IMR-90 (cell line): ENCODE measurements at regions not wholly inside any gene's neighbourhood (a gene's known extent, or its start where the extent isn't known, plus 50 kb on each side); places are given as distances from the start of the nearest gene placed in this dataset.

ENCODE experiments used
- ATAC-seq: fragments of 200-7000 bp; cut with Tn5 transposase; 2 replicates; pipeline ENCODE4 v1.9.1; 2020; ENCODE audit warnings: low read depth, mild to moderate bottlenecking, moderate library complexity
- BruUV-seq: library from RNA; stranded (reverse); fragments of 400-500 nt; replicated peaks from 2 replicates; lab custom pipeline; 2021; lab: Mats Ljungman, UMichigan
- CTCF ChIA-PET: fragments of 300-600 bp; formaldehyde crosslinking; extraction: SDS; loops from one replicate; lab custom pipeline; 2021; ENCODE audit warnings: antibody characterized with exemption; lab: Yijun Ruan, JAX
- POLR2A ChIA-PET: fragments of 300-600 bp; sonication (Branson Sonifier 250); formaldehyde crosslinking; loops from one replicate; lab custom pipeline; 2022; ENCODE audit warnings: antibody characterized with exemption; ENCODE audit not compliant: unreplicated experiment; lab: Charles Lee
- DNase-seq: peaks from one replicate; pipeline ENCODE4 v3.0.0; 2013
- H2AFZ ChIP-seq: replicated peaks from 2 replicates; pipeline ENCODE3; 2013; ENCODE audit warnings: low read length, mild to moderate bottlenecking; ENCODE audit not compliant: poor library complexity
- H2AK5ac ChIP-seq: 2 replicates; pipeline ENCODE4 v1.6.1; 2013; ENCODE audit warnings: low read depth, low read length, inconsistent platforms
- H2AK9ac ChIP-seq: replicated peaks from 2 replicates; pipeline ENCODE3; 2013; ENCODE audit warnings: mild to moderate bottlenecking, low read depth, low read length, moderate library complexity; ENCODE audit not compliant: poor library complexity
- H2BK120ac ChIP-seq: 2 replicates; pipeline ENCODE4 v1.6.1; 2013; ENCODE audit warnings: low read depth, low read length, inconsistent platforms
- H2BK15ac ChIP-seq: 3 replicates; pipeline ENCODE4 v1.6.1; 2013; ENCODE audit warnings: low read depth, low read length, inconsistent platforms
- H2BK20ac ChIP-seq: 2 replicates; pipeline ENCODE4 v1.6.1; 2013; ENCODE audit warnings: low read depth, mild to moderate bottlenecking, inconsistent platforms, low read length, moderate library complexity
- H2BK5ac ChIP-seq: 2 replicates; pipeline ENCODE4 v1.6.1; 2013; ENCODE audit warnings: mild to moderate bottlenecking, low read depth, low read length, inconsistent platforms; ENCODE audit not compliant: poor library complexity, severe bottlenecking
- H3K14ac ChIP-seq: replicated peaks from 2 replicates; pipeline ENCODE4 v1.6.1; 2013; ENCODE audit warnings: low read depth, low read length, inconsistent platforms
- H3K18ac ChIP-seq: 2 replicates; pipeline ENCODE4 v1.6.1; 2013; ENCODE audit warnings: low read depth, low read length, control low read depth
- H3K23ac ChIP-seq: 2 replicates; pipeline ENCODE4 v1.6.1; 2013; ENCODE audit warnings: low read depth, low read length, inconsistent platforms
- H3K27ac ChIP-seq: 2 replicates; pipeline ENCODE4 v1.5.1; 2013; ENCODE audit warnings: mild to moderate bottlenecking, control low read depth, low read length; ENCODE audit not compliant: insufficient read depth
- H3K27me3 ChIP-seq: 2 replicates; pipeline ENCODE4 v1.6.1; 2013; ENCODE audit warnings: low read length; ENCODE audit not compliant: control insufficient read depth, insufficient read depth
- H3K36me3 ChIP-seq: 2 replicates; pipeline ENCODE4 v1.6.1; 2013; ENCODE audit warnings: low read length, mixed read lengths; ENCODE audit not compliant: control insufficient read depth, insufficient read depth
- H3K4ac ChIP-seq: 2 replicates; pipeline ENCODE4 v1.6.1; 2013; ENCODE audit warnings: low read depth, low read length, inconsistent platforms
- H3K4me1 ChIP-seq: 2 replicates; pipeline ENCODE4 v1.6.1; 2013; ENCODE audit warnings: low read length, mixed read lengths; ENCODE audit not compliant: control insufficient read depth, insufficient read depth
- H3K4me2 ChIP-seq: 2 replicates; pipeline ENCODE4 v1.6.1; 2013; ENCODE audit warnings: low read depth, mild to moderate bottlenecking, control low read depth, low read length, moderate library complexity
- H3K4me3 ChIP-seq: 2 replicates; pipeline ENCODE4 v1.5.1; 2013; ENCODE audit warnings: low read depth, mild to moderate bottlenecking, control low read depth, low read length, moderate library complexity; ENCODE audit not compliant: insufficient read depth
- H3K56ac ChIP-seq: 2 replicates; pipeline ENCODE4 v1.6.1; 2013; ENCODE audit warnings: low read length, inconsistent platforms; ENCODE audit not compliant: insufficient read depth; ENCODE audit errors: extremely low read depth
- H3K79me1 ChIP-seq, 2 experiments: 2 replicates each; pipeline ENCODE4 v1.6.1; 2013; ENCODE audit warnings: low read length in 2 of 2, inconsistent platforms in 1 of 2, low read depth in 1 of 2
- H3K9ac ChIP-seq: 2 replicates; pipeline ENCODE4 v1.6.1; 2013; ENCODE audit warnings: low read depth, low read length, control low read depth
- H3K9me1 ChIP-seq: 2 replicates; pipeline ENCODE4 v1.6.1; 2013; ENCODE audit warnings: low read length, inconsistent platforms; ENCODE audit not compliant: insufficient read depth
- H3K9me3 ChIP-seq: 2 replicates; pipeline ENCODE4 v1.6.1; 2013; ENCODE audit warnings: low read length; ENCODE audit not compliant: control insufficient read depth, insufficient read depth
- H4K20me1 ChIP-seq: 2 replicates; pipeline ENCODE4 v1.6.1; 2013; ENCODE audit warnings: low read length, inconsistent platforms; ENCODE audit not compliant: insufficient read depth
- H4K5ac ChIP-seq: 2 replicates; pipeline ENCODE4 v1.6.1; 2013; ENCODE audit warnings: mild to moderate bottlenecking, low read depth, low read length, control low read depth
- H4K8ac ChIP-seq, 2 experiments: 2 replicates each; pipeline ENCODE4 v1.6.1; 2013; ENCODE audit warnings: low read depth in 2 of 2, low read length in 2 of 2, control low read depth in 1 of 2, inconsistent platforms in 1 of 2
- H4K91ac ChIP-seq: 2 replicates; pipeline ENCODE4 v1.6.1; 2013; ENCODE audit warnings: low read depth, low read length, inconsistent platforms; ENCODE audit not compliant: insufficient read depth
- BHLHE40 ChIP-seq: fragments of 150-350 bp; IDR thresholded peaks from 2 replicates; pipeline ENCODE4 v1.6.1; 2016; ENCODE audit warnings: mild to moderate bottlenecking, low read depth, low read length
- CEBPB ChIP-seq: IDR thresholded peaks from 2 replicates; pipeline ENCODE4 v1.6.1; 2012; ENCODE audit warnings: low read depth, low read length, improper control_type of control experiment
- CHD1 ChIP-seq: IDR thresholded peaks from 2 replicates; pipeline ENCODE4 v1.6.1; 2012; ENCODE audit warnings: low read depth, low read length, improper control_type of control experiment
- FOS ChIP-seq: fragments of 150-350 bp; IDR thresholded peaks from 2 replicates; pipeline ENCODE4 v1.6.1; 2016; ENCODE audit warnings: low read depth, low read length
- MAFK ChIP-seq: IDR thresholded peaks from 2 replicates; pipeline ENCODE4 v1.6.1; 2012; ENCODE audit warnings: low read depth, low read length, improper control_type of control experiment
- MAZ ChIP-seq: IDR thresholded peaks from 2 replicates; pipeline ENCODE4 v1.6.1; 2012; ENCODE audit warnings: low read depth, mild to moderate bottlenecking, low read length, improper control_type of control experiment, moderate library complexity, borderline replicate concordance
- MXI1 ChIP-seq: IDR thresholded peaks from 2 replicates; pipeline ENCODE4 v1.6.1; 2012; ENCODE audit warnings: low read depth, mild to moderate bottlenecking, low read length, moderate library complexity, borderline replicate concordance
- NFE2L2 ChIP-seq: fragments of 150-350 bp; IDR thresholded peaks from 2 replicates; pipeline ENCODE4 v1.6.1; 2016; ENCODE audit warnings: low read depth, mild to moderate bottlenecking, low read length
- POLR2A ChIP-seq: IDR thresholded peaks from 2 replicates; pipeline ENCODE4 v1.6.1; 2012; ENCODE audit warnings: mild to moderate bottlenecking, low read depth, low read length
- RAD21 ChIP-seq: IDR thresholded peaks from 2 replicates; pipeline ENCODE4 v1.6.1; 2012; ENCODE audit warnings: low read length, improper control_type of control experiment
- RCOR1 ChIP-seq: IDR thresholded peaks from 2 replicates; pipeline ENCODE4 v1.6.1; 2012; ENCODE audit warnings: mild to moderate bottlenecking, low read length, improper control_type of control experiment; ENCODE audit not compliant: insufficient replicate concordance
- RFX5 ChIP-seq: IDR thresholded peaks from 2 replicates; pipeline ENCODE4 v1.8.0; 2012; ENCODE audit warnings: low read depth, mild to moderate bottlenecking, low read length, moderate library complexity
- dilution Hi-C: fragments of 300-500 bp; cut with HindIII; formaldehyde crosslinking; loops from one replicate; pipeline ENCODE4 v1.14.3; 2018; ENCODE audit warnings: low sequenced_read_pairs; ENCODE audit not compliant: unreplicated experiment
- in situ Hi-C: fragments of 300-500 bp; cut with MboI; formaldehyde crosslinking; loops from 3 replicates; pipeline ENCODE4 v1.14.3; 2019; ENCODE audit warnings: low sequenced_read_pairs, inconsistent platforms, mixed read lengths
- intact Hi-C: fragments of 100-400 bp; cut with micrococcal nuclease; formaldehyde crosslinking; loops from 2 replicates; pipeline ENCODE4 v1.10.0; 2022
- TF ChIP-seq, protein P1 (sequence below): fragments of 150-350 bp; IDR thresholded peaks from 2 replicates; pipeline ENCODE4 v1.6.1; 2017; ENCODE audit warnings: mild to moderate bottlenecking, antibody characterized with exemption, low read length, low read depth

DNA sequence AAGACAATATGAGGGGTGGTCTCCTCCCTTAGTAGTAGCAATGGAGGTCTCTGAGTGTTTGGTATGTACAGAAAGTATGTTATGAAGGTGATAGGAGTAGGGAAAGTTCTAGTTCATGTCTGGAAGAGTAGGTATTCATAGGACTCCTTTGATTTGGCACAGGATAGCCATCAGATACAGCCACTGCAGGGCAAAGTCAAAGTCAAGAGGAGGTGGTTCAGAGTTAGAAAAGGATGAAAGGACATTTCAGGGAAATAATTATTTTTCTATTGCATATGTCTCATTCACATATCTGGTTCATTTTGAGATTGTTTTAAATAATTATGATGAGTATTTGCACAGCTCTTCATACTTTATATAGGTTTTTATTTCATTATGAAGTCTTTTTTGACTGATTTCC, 381.1 kb downstream of the MFSD1 start:
- Histone ChIP-seq H2AFZ (no peak overlapping the region), H4K91ac (no peak overlapping the region), H4K5ac (no peak overlapping the region), H3K9me1 (no peaks in the 10 kb centered on the region), H3K18ac (no peak overlapping the region), H2AK9ac (no peak overlapping the region), H2BK120ac (no peak overlapping the region), H3K27ac (no peak overlapping the region), H4K8ac (no peak overlapping the region), H3K56ac (no peak overlapping the region), H3K9ac (no peak overlapping the region), H2AK5ac (no peak overlapping the region), H3K23ac (no peak overlapping the region), H3K36me3 (no peaks in the 10 kb centered on the region), H2BK5ac (no peak overlapping the region), H2BK15ac (no peak overlapping the region), H3K4me1 (no peaks in the 10 kb centered on the region), H3K14ac (no peak overlapping the region), H3K4me3 (no peak overlapping the region), H3K4me2 (no peak overlapping the region), H3K4ac (no peak overlapping the region), H3K27me3 (no peaks in the 10 kb centered on the region), H2BK20ac (no peak overlapping the region), H3K9me3 (0 out of 2 replicates have a peak, but pooled peaks cover 2% of the 10 kb centered on the region), H4K20me1 (no peaks in the 10 kb centered on the region), H3K79me1 (no peaks in the 10 kb centered on the region)
- DNase-seq, result no peak
- CTCF ChIA-PET, result interaction anchor here (1.6 kb wide), 1 partner anchor 11 kb away, joined by 5 read pairs; no protein-coding TSS in a partner anchor
- BruUV-seq, result no TSS peak
- in situ Hi-C loops, result no loop called here
- dilution Hi-C loops, result no loop called here
- intact Hi-C loops, result no loop called here
- POLR2A ChIA-PET, result no interaction called here
- TF ChIP-seq RAD21 (no peak), MXI1 (no peak), RFX5 (no peak), NFE2L2 (no peak), POLR2A (no peak), RCOR1 (no peak), MAFK (no peak), FOS (no peak), CEBPB (no peak), MAZ (no peak), BHLHE40 (no peak), CHD1 (no peak)
- TF ChIP-seq, protein P1, sequence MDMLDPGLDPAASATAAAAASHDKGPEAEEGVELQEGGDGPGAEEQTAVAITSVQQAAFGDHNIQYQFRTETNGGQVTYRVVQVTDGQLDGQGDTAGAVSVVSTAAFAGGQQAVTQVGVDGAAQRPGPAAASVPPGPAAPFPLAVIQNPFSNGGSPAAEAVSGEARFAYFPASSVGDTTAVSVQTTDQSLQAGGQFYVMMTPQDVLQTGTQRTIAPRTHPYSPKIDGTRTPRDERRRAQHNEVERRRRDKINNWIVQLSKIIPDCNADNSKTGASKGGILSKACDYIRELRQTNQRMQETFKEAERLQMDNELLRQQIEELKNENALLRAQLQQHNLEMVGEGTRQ, result no peak
- ATAC-seq, result no peak
